H9 (cell line): ENCODE measurements at regions not wholly inside any gene's neighbourhood (a gene's known extent, or its start where the extent isn't known, plus 50 kb on each side); places are given as distances from the start of the nearest gene placed in this dataset.

Experiments used
- DNase-seq: peaks from one replicate; pipeline ENCODE4 v3.0.0-alpha.2; 2017
- H2AFZ ChIP-seq: one replicate; pipeline ENCODE4 v1.6.1; 2013; ENCODE audit warnings: mild to moderate bottlenecking, low read length, control low read depth, moderate library complexity
- H2AK5ac ChIP-seq: 2 replicates; pipeline ENCODE4 v1.6.1; 2013; ENCODE audit warnings: low read length, control low read depth, mixed read lengths; ENCODE audit not compliant: insufficient read length
- H2BK120ac ChIP-seq: one replicate; pipeline ENCODE4 v1.6.1; 2013; ENCODE audit warnings: low read depth, mild to moderate bottlenecking, low read length, control low read depth, inconsistent platforms; ENCODE audit not compliant: poor library complexity, severe bottlenecking
- H2BK12ac ChIP-seq: 2 replicates; pipeline ENCODE4 v1.6.1; 2013; ENCODE audit warnings: low read length, control low read depth, mixed read lengths, low read depth; ENCODE audit not compliant: insufficient read length
- H2BK15ac ChIP-seq: 2 replicates; pipeline ENCODE4 v1.6.1; 2013; ENCODE audit warnings: low read depth, low read length, control low read depth
- H2BK20ac ChIP-seq: one replicate; pipeline ENCODE4 v1.6.1; 2013; ENCODE audit warnings: low read depth, mild to moderate bottlenecking, low read length, control low read depth, inconsistent platforms; ENCODE audit not compliant: poor library complexity, severe bottlenecking
- H2BK5ac ChIP-seq: 2 replicates; pipeline ENCODE4 v1.6.1; 2013; ENCODE audit warnings: low read length, control low read depth, mixed read lengths; ENCODE audit not compliant: insufficient read length
- H3K14ac ChIP-seq: 2 replicates; pipeline ENCODE4 v1.6.1; 2013; ENCODE audit warnings: low read length, control low read depth; ENCODE audit not compliant: insufficient read depth
- H3K18ac ChIP-seq: 2 replicates; pipeline ENCODE4 v1.6.1; 2013; ENCODE audit warnings: low read depth, mild to moderate bottlenecking, mixed read lengths, low read length, control low read depth; ENCODE audit not compliant: insufficient read length
- H3K23ac ChIP-seq: 2 replicates; pipeline ENCODE4 v1.6.1; 2013; ENCODE audit warnings: low read length, control low read depth, mixed read lengths, low read depth; ENCODE audit not compliant: insufficient read length
- H3K23me2 ChIP-seq: 2 replicates; pipeline ENCODE4 v1.6.1; 2013; ENCODE audit warnings: low read depth, mild to moderate bottlenecking, mixed read lengths, low read length, control low read depth; ENCODE audit not compliant: insufficient read length, poor library complexity, severe bottlenecking
- H3K27ac ChIP-seq: 2 replicates; pipeline ENCODE4 v1.5.1; 2013; ENCODE audit warnings: low read length, control low read depth, mixed read lengths, low read depth; ENCODE audit not compliant: insufficient read length
- H3K27me3 ChIP-seq: 2 replicates; pipeline ENCODE4 v1.6.1; 2013; ENCODE audit warnings: low read length, control low read depth, inconsistent platforms; ENCODE audit not compliant: insufficient read depth
- H3K4ac ChIP-seq: 2 replicates; pipeline ENCODE4 v1.6.1; 2013; ENCODE audit warnings: low read depth, mild to moderate bottlenecking, control low read depth, inconsistent platforms, low read length, moderate library complexity
- H3K4me1 ChIP-seq: 2 replicates; pipeline ENCODE4 v1.6.1; 2013; ENCODE audit warnings: low read length, control low read depth, inconsistent platforms; ENCODE audit not compliant: insufficient read depth
- H3K4me2 ChIP-seq: 2 replicates; pipeline ENCODE4 v1.6.1; 2013; ENCODE audit warnings: low read length, control low read depth, mixed read lengths; ENCODE audit not compliant: insufficient read length, insufficient read depth
- H3K56ac ChIP-seq: 2 replicates; pipeline ENCODE4 v1.6.1; 2013; ENCODE audit warnings: low read depth, mild to moderate bottlenecking, mixed read lengths, low read length, control low read depth; ENCODE audit not compliant: insufficient read length
- H3K79me1 ChIP-seq: 2 replicates; pipeline ENCODE4 v1.6.1; 2013; ENCODE audit warnings: low read depth, mild to moderate bottlenecking, moderate library complexity, low read length, control low read depth, inconsistent platforms; ENCODE audit not compliant: insufficient read depth, poor library complexity, severe bottlenecking
- H3K79me2 ChIP-seq: 2 replicates; pipeline ENCODE4 v1.6.1; 2013; ENCODE audit warnings: low read length, control low read depth, inconsistent platforms; ENCODE audit not compliant: insufficient read depth
- H3K9ac ChIP-seq: 2 replicates; pipeline ENCODE4 v1.6.1; 2013; ENCODE audit warnings: low read length, control low read depth, mixed read lengths; ENCODE audit not compliant: insufficient read length; ENCODE audit errors: extremely low read depth
- H3K9me3 ChIP-seq: one replicate; pipeline ENCODE4 v1.6.1; 2013; ENCODE audit warnings: low read depth, low read length, inconsistent platforms; ENCODE audit not compliant: control insufficient read depth
- H3T11ph ChIP-seq: one replicate; pipeline ENCODE4 v1.6.1; 2013; ENCODE audit warnings: mild to moderate bottlenecking, low read length, control low read depth, inconsistent platforms
- H4K20me1 ChIP-seq: one replicate; pipeline ENCODE4 v1.6.1; 2013; ENCODE audit not compliant: control insufficient read depth, insufficient read length, insufficient read depth
- H4K5ac ChIP-seq: 2 replicates; pipeline ENCODE4 v1.6.1; 2013; ENCODE audit warnings: low read depth, mild to moderate bottlenecking, mixed read lengths, low read length, control low read depth; ENCODE audit not compliant: insufficient read length
- H4K8ac ChIP-seq: replicated peaks from 2 replicates; pipeline ENCODE4 v1.6.1; 2013; ENCODE audit warnings: low read length, control low read depth, mixed read lengths, low read depth; ENCODE audit not compliant: insufficient read length
- H4K91ac ChIP-seq: 2 replicates; pipeline ENCODE4 v1.6.1; 2013; ENCODE audit warnings: low read depth, mild to moderate bottlenecking, moderate library complexity, mixed read lengths, low read length, control low read depth; ENCODE audit not compliant: insufficient read length
- H3K27ac Mint-ChIP-seq, 3 experiments: 2 replicates in 2 of 3; 3 replicates in 1 of 3; pipeline ENCODE4 v1.8.0; 2020 to 2021; ENCODE audit warnings: mixed read lengths in 3 of 3, mild to moderate bottlenecking in 1 of 3, moderate library complexity in 1 of 3
- H3K27me3 Mint-ChIP-seq: 2 replicates; pipeline ENCODE4 v1.8.0; 2021; ENCODE audit warnings: low read depth, mild to moderate bottlenecking, moderate library complexity, mixed read lengths
- H3K36me3 Mint-ChIP-seq, 3 experiments: 2 replicates in 2 of 3; 3 replicates in 1 of 3; pipeline ENCODE4 v1.8.0; 2020 to 2021; ENCODE audit warnings: low read depth in 3 of 3, mixed read lengths in 3 of 3; ENCODE audit not compliant: insufficient read depth in 1 of 3
- H3K4me1 Mint-ChIP-seq, 2 experiments: 2 replicates each; pipeline ENCODE4 v1.8.0; 2020; ENCODE audit warnings: mixed read lengths in 2 of 2
- H3K4me3 Mint-ChIP-seq, 2 experiments: 2 replicates in 1 of 2; 3 replicates in 1 of 2; pipeline ENCODE4 v1.8.0; 2020 to 2021; ENCODE audit warnings: mild to moderate bottlenecking in 2 of 2, mixed read lengths in 2 of 2, moderate library complexity in 1 of 2
- H3K9me3 Mint-ChIP-seq, 2 experiments: 2 replicates in 1 of 2; 3 replicates in 1 of 2; pipeline ENCODE4 v1.8.0; 2020; ENCODE audit warnings: mild to moderate bottlenecking in 2 of 2, mixed read lengths in 2 of 2, moderate library complexity in 1 of 2
- CTCF ChIP-seq: fragments of 200-600 bp; sonication (generic); conservative IDR thresholded peaks from 3 replicates; pipeline ENCODE4 v1.8.0; 2021; ENCODE audit warnings: antibody characterized with exemption, mild to moderate bottlenecking
- WGBS: extraction: QIAGEN DNeasy Blood & Tissue Kit; methylation state at CpG from one replicate; pipeline ENCODE4 v1.1.7; 2013; ENCODE audit warnings: missing lambda C conversion rate, low lambda C conversion rate, mixed read lengths; ENCODE audit not compliant: insufficient read length; ENCODE audit errors: extremely low coverage; 5-methylcytosine and 5-hydroxymethylcytosine counted together

DNA sequence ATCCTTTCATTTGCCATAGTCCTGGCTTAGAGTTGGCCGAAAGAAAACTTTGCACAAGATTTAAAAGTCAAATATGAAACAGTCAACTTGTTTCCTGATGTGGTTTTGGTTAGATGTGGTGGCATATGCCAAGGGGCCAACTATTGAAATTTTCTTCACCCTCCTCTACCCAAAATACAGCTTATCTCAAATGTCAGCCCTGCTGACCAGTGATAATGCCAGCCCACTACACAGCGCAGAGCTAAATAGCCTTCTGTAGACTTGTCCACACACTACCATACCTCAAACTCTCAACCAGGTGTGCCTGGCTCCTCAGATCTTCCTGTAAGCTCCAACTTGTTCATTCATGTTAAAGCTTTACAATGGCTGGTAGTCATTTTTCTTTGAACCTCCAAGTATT is 368.5 kb upstream of the STAC start:
- H3K79me1 ChIP-seq, result no peaks in the 10 kb centered on the region
- H2BK20ac ChIP-seq, result no peak overlapping the region
- H3K27me3 Mint-ChIP-seq, result no peaks in the 10 kb centered on the region
- H2BK5ac ChIP-seq, result no peak overlapping the region
- H3K56ac ChIP-seq, result no peak overlapping the region
- no peak overlapping the region for H3K4me2 ChIP-seq
- H2AK5ac ChIP-seq, result no peak overlapping the region
- no peak overlapping the region for H3K4ac ChIP-seq
- H4K20me1 ChIP-seq, result no peaks in the 10 kb centered on the region
- H3K23ac ChIP-seq, result no peak overlapping the region
- H3K23me2 ChIP-seq, result no peaks in the 10 kb centered on the region
- no peak overlapping the region for H2BK15ac ChIP-seq
- no peak overlapping the region for H2BK12ac ChIP-seq
- WGBS, result no CpG with 5 or more reads among the region's 2 CpGs
- no peak overlapping the region for H4K8ac ChIP-seq
- no peak overlapping the region for H2AFZ ChIP-seq
- no peak overlapping the region for H3K27ac ChIP-seq
- no peak overlapping the region for H4K91ac ChIP-seq
- H3K14ac ChIP-seq, result no peak overlapping the region
- H3K4me1 ChIP-seq, result no peaks in the 10 kb centered on the region
- no peak for TF ChIP-seq CTCF
- no peaks in the 10 kb centered on the region for H3K79me2 ChIP-seq
- peaks cover 5 to 13% (median 6%) of the 10 kb centered on the region in 3 experiments; a peak in 6 of 7 replicates for H3K36me3 Mint-ChIP-seq
- H3K4me3 Mint-ChIP-seq, result no peak overlapping the region
- 0 out of 4 replicates have a peak, but pooled peaks cover 0 to 9% of the 10 kb centered on the region in 2 experiments for H3K4me1 Mint-ChIP-seq
- H3K27me3 ChIP-seq, result no peaks in the 10 kb centered on the region
- H3K18ac ChIP-seq, result no peak overlapping the region
- no peak overlapping the region for H2BK120ac ChIP-seq
- no peak overlapping the region; a peak in 2 of 7 replicates for H3K27ac Mint-ChIP-seq
- H3K9ac ChIP-seq, result no peak overlapping the region
- H3K9me3 ChIP-seq, result no peaks in the 10 kb centered on the region
- no peak overlapping the region for H3T11ph ChIP-seq
- no peak for DNase-seq
- H4K5ac ChIP-seq, result no peak overlapping the region
- H3K9me3 Mint-ChIP-seq, result peaks cover 14 to 15% of the 10 kb centered on the region in 2 experiments; a peak in 4 of 5 replicates
